HG03520 (cell line): ENCODE measurements at regions not wholly inside any gene's neighbourhood (a gene's known extent, or its start where the extent isn't known, plus 50 kb on each side); places are given as distances from the start of the nearest gene placed in this dataset.

Experiments used
- ATAC-seq: cut with Tn5 transposase; IDR thresholded peaks from one replicate; pipeline ENCODE4 v1.9.1; 2021; ENCODE audit warnings: mild to moderate bottlenecking, moderate library complexity; ENCODE audit not compliant: unreplicated experiment

- ATAC-seq, result no peak
These were observed 111.9 kb upstream of the SLC44A3 start for GRCh38 chr1:94708299-94708685.

GRCh38 chr1:94707321-94708298 is 112.5 kb upstream of the SLC44A3 start:
- no peak for ATAC-seq

- no peak for ATAC-seq
These were observed 117.7 kb upstream of the SLC44A3 start for GRCh38 chr1:94702442-94702815.

- no peak for ATAC-seq
These were observed 118.2 kb upstream of the SLC44A3 start for GRCh38 chr1:94701796-94702441.

GRCh38 chr1:94698759-94699502 is 121.2 kb upstream of the SLC44A3 start:
- ATAC-seq, result no peak

- ATAC-seq, result no peak
These were observed 121.8 kb upstream of the SLC44A3 start for GRCh38 chr1:94698356-94698755.

GRCh38 chr1:94697839-94698238 is 122.3 kb upstream of the SLC44A3 start:
- ATAC-seq, result no peak

GRCh38 chr1:94694226-94694915 is 125.8 kb upstream of the SLC44A3 start:
- no peak for ATAC-seq

- ATAC-seq, result no peak
These were observed 126.7 kb upstream of the SLC44A3 start for GRCh38 chr1:94693435-94693834.

- no peak for ATAC-seq
These were observed 127.1 kb upstream of the SLC44A3 start for GRCh38 chr1:94693029-94693428.

- ATAC-seq, result no peak
These were observed 131.5 kb upstream of the SLC44A3 start for GRCh38 chr1:94688646-94689045.

GRCh38 chr1:94686882-94687281 is 133.3 kb upstream of the SLC44A3 start:
- no peak for ATAC-seq

GRCh38 chr1:94684690-94685250 is 135.4 kb upstream of the SLC44A3 start:
- ATAC-seq, result no peak

GRCh38 chr1:94683886-94684285 is 136.3 kb upstream of the SLC44A3 start:
- no peak for ATAC-seq

GRCh38 chr1:94680039-94680377 is 138.4 kb upstream of the F3 start:
- no peak for ATAC-seq

- no peak for ATAC-seq
These were observed 137.9 kb upstream of the F3 start for GRCh38 chr1:94679332-94680038.

GRCh38 chr1:94678202-94678848 is 136.8 kb upstream of the F3 start:
- ATAC-seq, result no peak

GRCh38 chr1:94677714-94678113 is 136.2 kb upstream of the F3 start:
- no peak for ATAC-seq

- no peak for ATAC-seq
These were observed 135.5 kb upstream of the F3 start for GRCh38 chr1:94677087-94677486.

GRCh38 chr1:94676686-94677085 is 135.1 kb upstream of the F3 start:
- ATAC-seq, result no peak
